COLO668 (cell line): ENCODE measurements at regions not wholly inside any gene's neighbourhood (a gene's known extent, or its start where the extent isn't known, plus 50 kb on each side); places are given as distances from the start of the nearest gene placed in this dataset.

Experiments used
- DNase-seq: peaks from one replicate; lab custom pipeline; 2025; ENCODE audit not compliant: unreplicated experiment; lab: John Stamatoyannopoulos, UW

GRCh38 chr12:13843841-13844240 is 137.6 kb downstream of the GRIN2B start:
- no peak for DNase-seq

DNA sequence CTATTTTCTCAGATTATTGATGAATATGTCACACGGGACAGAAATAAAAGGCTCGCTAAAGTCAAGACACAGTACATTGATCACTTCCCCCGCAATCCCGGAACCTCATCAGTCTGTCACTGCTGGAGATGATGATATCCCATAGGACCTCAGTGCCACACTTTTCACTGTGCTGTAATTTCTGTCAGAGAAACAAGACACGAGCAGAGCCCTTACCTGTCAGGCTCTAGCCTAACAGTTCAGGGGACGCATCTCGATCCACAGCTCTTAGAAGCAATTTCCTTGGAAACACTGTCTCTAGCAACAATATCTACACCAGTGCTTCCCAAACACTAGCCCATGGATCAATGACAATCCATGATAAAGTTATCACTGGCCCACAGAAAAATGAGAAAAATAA is 140.0 kb downstream of the GRIN2B start:
- no peak for DNase-seq

DNA sequence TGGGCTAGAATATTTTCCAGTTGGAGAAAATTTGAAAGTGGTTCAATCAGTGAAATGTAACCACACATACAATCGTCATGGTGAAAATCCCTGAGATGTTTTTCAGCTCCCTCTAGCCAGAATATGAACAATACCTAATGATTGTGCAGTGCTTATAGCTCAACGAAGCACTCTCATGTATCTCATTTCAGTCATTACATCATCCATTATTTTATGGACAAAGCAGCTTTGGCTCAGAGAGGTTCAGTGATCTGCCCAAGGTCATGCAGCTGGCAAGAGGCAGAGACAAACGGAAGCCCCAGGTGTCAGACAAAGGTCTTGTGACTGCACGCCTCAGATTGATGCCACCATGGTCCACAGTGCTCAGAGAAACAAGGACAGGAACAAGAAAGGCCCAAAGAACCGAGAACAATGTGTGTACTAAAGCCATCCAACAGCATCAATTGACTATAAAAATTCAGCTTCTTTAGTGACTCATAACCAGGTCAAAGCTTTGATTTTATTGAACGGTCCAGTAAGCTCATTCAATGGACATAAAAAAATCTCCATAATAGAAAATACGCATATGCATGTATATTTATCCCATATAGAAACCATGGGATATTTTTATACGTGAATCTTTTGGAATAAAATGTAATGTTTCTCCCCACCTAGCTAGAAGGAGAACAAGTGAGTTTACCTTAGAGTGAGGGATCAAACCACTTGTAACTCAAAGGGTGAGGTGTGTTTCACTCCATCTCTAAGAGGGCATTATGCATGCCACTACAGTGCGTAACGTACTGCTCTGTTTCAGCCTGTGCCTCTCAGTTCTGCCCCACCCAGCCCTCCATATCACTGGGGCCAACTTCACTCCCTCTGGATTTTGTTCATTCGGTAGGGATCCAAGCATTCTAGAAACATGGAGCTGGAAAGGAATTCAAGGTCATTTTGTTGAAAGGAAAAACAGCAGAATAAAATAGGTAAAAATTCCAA is 141.8 kb downstream of the GRIN2B start:
- no peak for DNase-seq

DNA sequence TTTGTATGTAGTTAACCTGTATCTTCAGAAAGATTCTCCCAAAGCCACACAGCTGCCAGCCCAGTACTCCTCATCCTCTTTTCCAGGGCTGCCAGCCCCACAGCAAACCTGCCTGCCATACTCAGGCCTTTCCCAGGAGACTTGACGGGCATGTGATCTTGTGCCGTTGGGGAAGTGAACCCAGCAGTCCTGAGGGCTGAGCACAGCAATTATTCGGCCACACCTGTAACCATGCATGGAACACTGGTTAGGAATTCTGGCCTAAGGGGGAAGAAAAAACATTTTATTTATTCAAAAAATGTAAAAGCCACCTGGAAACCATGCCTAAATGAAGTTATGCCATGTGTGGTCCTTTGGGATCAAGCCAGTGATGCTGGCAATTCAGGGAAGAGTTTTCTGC is 145.3 kb downstream of the GRIN2B start:
- no peak for DNase-seq

DNA sequence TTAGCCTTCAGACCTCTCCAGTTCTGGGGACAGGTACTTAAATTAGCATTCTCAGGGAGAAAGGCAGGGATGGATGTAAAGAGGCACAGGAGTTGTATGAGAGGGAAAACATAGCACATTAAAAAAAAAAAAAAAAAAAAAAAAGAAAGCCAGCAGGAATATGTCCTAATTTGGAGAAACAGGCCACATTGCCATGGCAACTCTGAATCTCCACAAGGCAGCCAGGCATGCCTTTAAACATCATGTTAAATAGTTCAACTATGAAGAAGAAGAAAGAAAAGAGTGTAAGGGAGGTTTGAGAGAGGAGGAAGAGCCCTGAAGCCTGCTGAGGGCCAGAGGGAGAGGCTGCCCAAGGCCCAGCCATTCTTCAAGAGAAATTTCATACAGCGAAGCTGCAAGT is 145.8 kb downstream of the GRIN2B start:
- no peak for DNase-seq

DNA sequence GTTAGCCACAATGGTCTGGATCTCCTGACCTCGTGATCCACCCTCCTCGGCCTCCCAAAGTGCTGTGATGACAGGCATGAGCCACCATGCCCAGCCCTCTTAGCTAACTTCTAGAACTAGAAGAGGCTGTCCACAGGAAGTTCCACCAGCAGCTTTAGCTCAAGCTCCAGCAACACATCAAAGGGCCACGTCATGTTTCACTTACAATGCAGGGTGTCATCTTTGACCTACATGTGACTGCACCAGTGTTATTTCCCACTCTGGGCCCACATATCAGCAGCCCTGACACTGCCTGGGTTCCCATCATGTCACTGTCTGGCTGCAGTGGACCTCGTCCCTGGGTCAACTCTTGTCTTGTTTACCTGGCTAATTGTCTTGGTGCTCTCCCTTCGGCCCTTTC is 147.2 kb downstream of the GRIN2B start:
- no peak for DNase-seq

DNA sequence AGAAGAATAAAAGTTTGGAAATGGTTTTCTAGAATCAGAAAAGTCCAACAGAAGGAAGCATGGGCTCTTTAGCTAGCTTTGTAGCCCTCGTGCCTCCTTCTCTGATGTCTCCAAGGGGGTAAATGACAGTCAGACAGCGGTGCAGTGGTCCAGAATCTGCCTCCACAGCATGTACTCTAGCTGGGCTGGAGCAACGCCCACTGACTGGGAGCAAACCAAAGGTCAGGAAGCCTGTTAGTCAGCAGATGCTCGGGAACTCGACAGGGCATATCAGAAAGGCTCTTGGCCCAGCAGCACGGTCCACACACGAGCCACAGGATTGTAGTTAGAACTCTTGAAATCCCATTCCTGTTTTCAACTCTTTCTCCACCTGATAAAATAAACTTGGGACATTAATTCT is 164.3 kb downstream of the GRIN2B start:
- DNase-seq, result no peak

- no peak for DNase-seq
These were observed 165.0 kb downstream of the GRIN2B start for GRCh38 chr12:13816394-13816793.

GRCh38 chr12:13812168-13812567 is 169.2 kb downstream of the GRIN2B start:
- no peak for DNase-seq

DNA sequence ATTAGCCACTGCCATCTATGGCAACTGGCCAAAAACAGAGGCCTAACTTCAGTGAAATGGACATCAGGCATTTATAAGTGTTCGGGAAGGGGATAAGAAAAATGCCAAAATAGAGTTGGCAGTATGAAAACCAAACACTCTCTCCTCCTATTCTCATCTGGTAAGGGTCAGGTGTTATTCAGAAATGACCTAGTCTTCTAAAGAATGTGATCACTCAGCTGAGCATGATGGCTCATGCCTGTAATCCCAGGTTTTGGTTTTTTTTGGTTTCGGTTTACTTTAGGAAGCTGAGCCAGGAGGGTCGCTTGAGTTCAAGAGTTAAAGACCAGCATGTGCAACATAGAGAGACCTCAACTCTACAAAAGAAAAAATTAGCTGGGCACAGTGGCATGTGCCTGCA is 170.3 kb downstream of the GRIN2B start:
- DNase-seq, result no peak

- DNase-seq, result no peak
These were observed 176.4 kb downstream of the GRIN2B start for GRCh38 chr12:13805041-13805440.

DNA sequence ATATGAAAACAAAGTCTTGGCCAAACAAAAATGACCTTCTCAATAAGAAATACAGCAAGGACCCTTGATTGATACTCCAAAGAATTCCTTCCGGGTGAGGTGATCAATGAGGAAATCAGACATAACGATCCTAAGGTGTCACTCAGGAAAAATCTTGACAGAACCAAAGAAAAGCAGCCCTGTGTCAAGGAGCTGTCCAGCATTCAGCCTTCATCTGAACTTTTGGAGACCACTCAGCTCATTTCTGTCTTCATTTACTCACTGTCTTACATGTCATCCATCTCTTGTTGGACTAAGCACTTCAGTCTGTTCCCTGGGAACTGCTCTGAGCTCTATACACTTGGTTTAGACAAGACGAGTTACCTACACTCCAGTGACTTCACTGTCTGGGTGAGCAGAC is 179.9 kb downstream of the GRIN2B start:
- DNase-seq, result no peak

DNA sequence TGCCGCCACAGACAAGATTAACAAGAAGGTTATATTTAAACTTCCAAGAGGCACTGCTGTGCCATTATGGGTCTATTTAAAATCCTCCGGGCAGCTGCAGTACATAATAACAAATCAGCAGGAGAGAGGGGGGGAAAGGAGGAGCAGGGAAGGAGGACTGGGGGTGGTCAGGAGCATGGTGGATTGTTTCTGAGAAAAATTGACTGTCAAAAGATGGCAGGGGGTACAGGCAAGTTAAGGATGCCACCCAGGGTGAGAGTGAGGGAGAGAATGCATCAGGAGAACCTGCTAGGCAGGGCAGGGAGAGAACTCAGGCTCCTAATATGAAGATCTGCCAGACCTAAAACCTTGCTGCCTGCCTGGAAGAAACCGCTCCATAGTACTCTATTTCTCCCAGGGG is 181.8 kb downstream of the GRIN2B start:
- DNase-seq, result no peak

DNA sequence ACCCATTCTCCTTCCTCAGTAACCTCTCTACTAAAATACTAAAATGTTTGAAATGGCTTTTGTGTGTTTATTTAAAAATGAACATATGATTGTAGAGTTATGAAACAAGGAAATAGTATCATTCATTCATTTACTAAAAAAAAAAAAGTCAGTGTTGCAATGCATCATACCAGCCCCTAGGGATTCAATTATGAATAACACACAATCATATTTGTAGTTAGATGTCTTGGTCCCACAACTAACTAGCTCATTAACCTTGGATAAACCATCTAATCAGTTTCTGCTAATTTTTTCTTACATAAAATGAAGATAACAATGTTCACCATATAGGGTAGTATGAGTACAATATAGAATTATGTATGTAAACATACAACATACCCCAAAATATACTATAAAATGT is 183.2 kb downstream of the GRIN2B start:
- DNase-seq, result no peak

GRCh38 chr12:13794706-13795105 is 186.7 kb downstream of the GRIN2B start:
- no peak for DNase-seq

DNA sequence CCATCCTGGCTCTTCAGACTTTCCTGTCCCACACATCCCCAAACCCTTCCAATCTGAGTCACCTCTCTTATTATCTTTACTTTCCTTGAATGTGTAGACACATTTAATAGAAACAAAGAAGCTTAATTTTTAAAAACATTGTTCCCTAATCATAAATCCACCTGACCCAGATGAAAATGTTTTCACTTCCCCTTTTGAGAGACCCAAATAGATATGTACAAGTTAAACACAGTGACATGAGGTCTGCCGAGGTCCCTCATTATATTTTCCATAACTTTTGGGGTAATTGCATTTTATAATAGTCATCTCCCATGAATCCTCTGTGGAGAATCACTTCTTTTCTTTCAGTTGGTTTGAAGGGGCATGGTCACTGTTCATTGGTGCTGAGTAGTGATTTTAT is 191.1 kb downstream of the GRIN2B start:
- DNase-seq, result no peak

DNA sequence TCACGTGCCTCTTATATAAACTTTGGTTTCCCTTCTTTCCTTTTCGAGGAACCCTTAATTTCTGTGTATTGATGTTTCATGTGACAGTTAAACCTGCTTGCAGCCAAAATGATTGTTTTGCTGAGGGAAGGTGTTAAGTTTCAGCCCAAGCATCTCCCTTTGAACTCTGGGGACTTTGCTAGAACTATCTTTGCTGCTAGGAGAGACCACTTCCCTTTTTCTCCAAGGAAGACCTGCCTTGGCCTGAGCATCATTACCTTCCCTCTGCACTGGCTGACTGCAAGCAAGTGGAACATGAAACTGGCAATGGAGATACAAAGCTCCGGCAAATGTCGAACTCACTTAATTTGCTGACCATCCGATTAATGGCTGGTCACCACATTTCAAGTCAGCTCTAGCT is 192.8 kb downstream of the GRIN2B start:
- DNase-seq, result no peak

DNA sequence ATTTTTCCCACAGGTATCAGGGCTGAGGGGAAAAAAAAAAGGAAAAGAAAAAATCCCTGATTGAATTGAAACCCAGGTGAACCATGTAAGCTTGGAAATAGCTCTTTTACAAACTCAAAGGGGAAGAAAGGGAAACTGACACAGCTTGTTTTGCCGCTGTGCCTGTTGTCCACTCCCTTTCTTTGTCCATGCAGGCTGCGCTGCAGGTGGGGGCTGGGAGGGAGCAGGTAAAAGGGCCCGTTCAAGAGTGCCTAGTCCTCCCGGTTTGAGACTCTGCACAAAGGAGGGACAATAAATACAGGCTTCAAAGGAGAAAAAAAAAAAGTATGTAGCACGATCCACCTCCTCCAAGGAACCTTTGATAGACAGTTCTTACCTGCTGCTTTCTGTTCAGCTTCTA is 194.8 kb downstream of the GRIN2B start:
- DNase-seq, result no peak

DNA sequence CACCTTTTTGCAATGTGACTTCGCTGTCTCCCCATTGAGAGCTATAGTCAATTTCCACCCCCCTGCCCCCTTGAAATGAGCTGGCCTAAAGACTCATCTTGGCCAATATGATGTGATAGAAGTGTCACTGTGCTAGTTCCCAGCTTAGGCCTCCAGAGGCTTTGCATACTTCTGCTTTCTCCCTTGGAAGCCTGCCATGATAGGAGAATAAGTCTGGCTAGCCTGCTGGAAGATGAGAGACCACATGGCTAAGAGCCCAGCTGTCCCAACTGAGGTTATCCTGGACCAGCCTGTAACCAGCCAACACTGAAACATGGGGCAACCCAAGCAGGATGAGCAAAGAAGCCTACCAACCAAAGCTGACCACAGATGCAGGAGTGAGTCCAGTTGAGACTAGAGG is 196.9 kb downstream of the GRIN2B start:
- DNase-seq, result no peak

DNA sequence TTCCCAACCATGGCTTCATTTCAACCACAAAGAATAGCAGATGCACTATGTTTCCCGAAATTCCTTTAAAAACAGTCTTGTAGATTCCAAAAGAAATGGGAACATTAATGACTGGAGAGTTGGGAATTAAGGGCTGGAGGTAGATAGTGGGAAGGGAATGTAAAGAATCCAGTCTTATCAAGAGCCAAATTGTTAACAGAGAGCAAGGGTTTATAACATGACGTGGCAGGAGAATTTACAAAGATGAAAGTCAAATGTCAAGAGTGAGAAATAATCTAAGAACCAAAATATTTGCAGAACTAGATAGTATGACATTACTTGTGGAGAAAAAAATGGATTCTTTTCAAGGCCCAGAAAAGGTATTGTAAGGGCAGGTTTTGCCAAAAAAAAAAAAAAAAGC is 200.9 kb downstream of the GRIN2B start:
- DNase-seq, result no peak

- DNase-seq, result no peak
These were observed 204.0 kb downstream of the GRIN2B start for GRCh38 chr12:13777374-13777773.

DNA sequence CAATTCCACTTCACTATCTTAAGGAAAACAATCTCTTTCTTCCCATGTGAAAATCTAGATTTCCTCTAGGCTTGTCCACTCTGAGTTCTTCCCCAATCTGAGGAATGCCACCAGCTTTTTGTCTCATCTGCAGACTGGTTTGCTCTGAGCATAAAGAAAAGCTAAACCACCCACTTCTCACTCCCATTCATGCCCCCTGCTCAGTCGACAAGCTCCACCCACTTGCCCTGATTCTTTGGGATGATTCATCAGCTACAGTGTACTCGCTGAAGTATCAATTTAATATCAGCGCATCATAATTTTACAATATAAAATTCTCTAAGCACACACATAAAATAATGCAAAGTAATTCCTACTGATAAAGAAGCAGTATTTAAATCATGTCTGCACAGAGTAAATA is 209.1 kb downstream of the GRIN2B start:
- DNase-seq, result no peak

DNA sequence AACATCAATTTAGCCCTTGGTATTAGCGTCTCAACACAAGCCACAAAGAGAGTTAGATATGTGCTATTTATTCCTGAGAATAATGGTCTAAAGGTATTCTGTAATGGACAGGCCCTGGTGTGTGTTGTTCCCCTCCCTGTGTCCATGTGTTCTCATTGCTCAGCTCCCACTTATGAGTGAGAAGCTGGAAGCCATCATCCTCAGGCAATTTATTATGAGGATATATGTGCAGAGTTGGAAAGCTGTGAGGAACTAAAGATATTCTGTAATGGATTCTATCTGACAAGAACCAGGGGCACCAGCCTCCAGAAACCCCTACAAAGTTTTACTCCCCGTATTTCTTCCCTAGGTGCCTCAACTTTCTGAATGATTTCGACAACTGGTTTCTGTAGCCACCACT is 210.8 kb downstream of the GRIN2B start:
- no peak for DNase-seq
